T follicular helper cell (primary cell): ENCODE measurements at regions not wholly inside any gene's neighbourhood (a gene's known extent, or its start where the extent isn't known, plus 50 kb on each side); places are given as distances from the start of the nearest gene placed in this dataset.
"Not testable (repeated sequence)": the region's sequence is repeated elsewhere in the genome, so short reads cannot be mapped to it uniquely, and the experiment has no call there.

Experiments
- DNase-seq: peaks from one replicate; pipeline ENCODE4 v3.0.0-alpha.2; 2020; ENCODE audit warnings: low read depth

- no peak for DNase-seq
These were observed 98.1 kb downstream of the CCDC71L start for GRCh38 chr7:106562711-106563366.

- no peak for DNase-seq
These were observed 99.1 kb downstream of the CCDC71L start for GRCh38 chr7:106561666-106562411.

DNA sequence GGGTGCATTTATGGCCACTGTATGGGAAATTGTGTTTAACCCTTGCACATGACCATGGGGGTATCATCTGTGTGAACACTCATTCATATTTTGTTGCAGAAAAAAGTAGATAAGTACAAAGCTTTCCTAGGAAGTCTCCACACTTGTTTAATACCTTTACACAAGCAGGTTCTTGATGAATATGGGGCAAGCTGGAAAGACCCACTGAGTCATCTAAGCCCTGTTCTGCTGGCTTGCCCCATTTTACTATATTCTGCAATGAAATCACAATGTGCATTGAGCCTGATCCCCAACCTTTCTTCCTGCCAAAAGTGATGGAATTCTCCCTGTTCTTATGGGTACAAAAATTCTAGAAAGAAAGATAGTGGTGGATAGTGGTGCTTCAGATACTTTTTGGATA, 99.8 kb downstream of the CCDC71L start:
- no peak for DNase-seq

DNA sequence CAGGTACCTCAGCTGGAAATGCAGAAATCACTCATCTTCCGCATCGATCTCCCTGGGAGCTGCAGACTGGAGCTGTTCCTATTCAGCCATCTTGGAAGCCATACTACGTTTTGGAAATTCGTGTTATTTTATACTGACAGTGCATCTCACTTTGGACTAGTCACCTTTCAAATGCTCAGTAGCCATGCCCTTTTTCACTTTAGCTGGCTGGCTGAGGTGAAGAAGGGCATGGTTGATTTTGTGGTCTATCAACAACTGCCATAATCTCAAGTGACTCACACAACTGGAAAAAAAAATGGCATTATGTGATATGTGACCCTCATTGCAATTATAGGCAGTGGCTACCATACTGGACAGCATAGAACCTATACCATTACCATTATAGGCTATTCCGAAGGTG, 100.5 kb downstream of the CCDC71L start:
- no peak for DNase-seq

DNA sequence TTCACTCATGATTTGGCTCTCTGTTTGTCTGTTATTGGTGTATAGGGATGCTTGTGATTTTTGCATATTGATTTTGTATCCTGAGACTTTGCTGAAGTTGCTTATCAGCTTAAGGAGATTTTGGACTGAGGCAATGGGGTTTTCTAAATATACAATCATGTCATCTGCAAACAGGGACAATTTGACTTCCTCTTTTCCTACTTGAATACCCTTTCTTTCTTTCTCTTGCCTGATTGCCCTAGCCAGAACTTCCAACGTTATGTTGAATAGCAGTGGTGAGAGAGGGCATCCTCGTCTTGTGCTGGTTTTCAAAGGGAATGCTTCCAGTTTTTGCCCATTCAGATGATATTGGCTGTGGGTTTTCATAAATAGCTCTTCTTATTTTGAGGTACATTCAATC, 104.7 kb downstream of the CCDC71L start:
- DNase-seq = not testable (repeated sequence)

DNA sequence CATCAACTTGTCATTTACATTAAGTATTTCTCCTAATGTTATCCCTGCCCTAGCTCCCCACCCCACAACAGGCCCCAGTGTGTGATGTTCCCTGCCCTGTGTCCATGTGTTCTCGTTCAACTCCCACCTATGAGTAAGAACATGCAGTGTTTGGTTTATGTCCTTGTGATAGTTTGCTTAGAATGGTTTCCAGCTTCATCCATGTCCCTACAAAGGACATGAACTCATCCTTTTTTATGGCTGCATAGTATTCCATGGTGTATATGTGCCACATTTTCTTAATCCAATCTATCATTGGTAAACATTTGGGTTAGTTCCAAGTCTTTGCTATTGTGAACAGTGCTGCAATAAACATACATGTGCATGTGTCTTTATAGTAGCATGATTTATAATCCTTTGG, 106.3 kb downstream of the CCDC71L start:
- not testable (repeated sequence) for DNase-seq

DNA sequence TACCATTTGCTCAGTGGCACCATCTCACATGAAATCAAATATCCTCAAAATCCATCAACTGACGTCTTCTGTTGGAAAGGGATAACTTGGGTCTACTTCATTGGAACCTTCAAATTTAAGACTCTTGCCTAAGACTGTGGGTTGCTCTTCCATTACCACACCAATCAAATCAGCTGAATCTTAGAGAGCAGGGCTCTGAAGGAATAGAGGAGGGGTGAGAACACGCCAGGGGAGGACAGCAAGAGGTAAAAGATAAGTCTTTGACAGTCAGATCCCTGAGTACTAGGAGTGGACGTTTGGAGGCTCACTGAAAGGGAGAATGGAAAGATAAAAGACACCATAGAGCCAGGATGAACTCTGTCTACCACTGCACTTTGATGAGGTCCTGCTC, 107.5 kb downstream of the CCDC71L start:
- no peak for DNase-seq

GRCh38 chr7:106552645-106553445, 108.1 kb downstream of the CCDC71L start:
- no peak for DNase-seq

DNA sequence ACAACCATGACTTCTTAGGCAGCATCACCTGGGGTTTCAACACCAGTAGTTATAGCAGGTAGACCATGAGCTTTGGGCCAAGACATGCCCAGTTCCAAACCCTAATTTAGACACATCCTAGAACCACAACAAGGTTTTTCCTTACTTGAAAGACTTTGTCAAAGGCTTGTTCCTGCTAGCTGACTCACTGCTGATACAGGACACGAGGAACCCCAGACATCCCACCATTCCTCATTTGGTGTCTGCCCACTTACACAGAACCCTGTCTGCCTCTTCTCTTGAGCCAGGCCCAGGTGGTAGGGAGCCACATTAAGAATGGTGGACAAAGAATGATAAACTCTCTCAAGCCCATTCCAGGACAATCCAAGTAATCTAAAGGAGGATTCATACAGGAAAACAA, 109.0 kb downstream of the CCDC71L start:
- DNase-seq = no peak

GRCh38 chr7:106548491-106548890, 112.5 kb downstream of the CCDC71L start:
- DNase-seq = no peak

- no peak for DNase-seq
These were observed 115.7 kb downstream of the CCDC71L start for GRCh38 chr7:106545275-106545674.

DNA sequence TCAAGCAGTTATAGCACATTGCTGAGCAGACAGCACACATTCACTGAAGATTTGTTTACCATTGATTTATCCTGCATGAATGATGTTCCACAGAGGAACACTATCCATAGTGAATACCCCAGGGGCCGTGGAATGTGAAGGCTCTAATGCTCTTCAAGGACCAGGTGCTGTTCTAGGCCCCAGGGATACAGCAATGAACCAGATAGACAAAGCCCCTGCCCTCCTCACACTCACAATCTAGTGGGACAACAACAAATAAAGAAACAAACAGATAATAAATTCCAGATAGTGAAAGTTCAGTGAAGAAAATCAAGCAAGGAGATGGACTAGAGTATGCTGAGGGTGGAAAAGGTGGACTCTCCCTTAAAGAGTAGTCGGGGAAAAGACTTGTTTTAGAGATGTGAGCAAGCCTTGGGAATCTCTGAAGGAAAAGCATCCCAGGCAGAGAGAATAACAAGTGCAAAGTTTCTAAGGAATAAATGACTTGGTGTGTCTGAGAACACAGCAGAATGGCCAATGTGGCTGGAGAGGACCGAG, 117.7 kb downstream of the CCDC71L start:
- no peak for DNase-seq

DNA sequence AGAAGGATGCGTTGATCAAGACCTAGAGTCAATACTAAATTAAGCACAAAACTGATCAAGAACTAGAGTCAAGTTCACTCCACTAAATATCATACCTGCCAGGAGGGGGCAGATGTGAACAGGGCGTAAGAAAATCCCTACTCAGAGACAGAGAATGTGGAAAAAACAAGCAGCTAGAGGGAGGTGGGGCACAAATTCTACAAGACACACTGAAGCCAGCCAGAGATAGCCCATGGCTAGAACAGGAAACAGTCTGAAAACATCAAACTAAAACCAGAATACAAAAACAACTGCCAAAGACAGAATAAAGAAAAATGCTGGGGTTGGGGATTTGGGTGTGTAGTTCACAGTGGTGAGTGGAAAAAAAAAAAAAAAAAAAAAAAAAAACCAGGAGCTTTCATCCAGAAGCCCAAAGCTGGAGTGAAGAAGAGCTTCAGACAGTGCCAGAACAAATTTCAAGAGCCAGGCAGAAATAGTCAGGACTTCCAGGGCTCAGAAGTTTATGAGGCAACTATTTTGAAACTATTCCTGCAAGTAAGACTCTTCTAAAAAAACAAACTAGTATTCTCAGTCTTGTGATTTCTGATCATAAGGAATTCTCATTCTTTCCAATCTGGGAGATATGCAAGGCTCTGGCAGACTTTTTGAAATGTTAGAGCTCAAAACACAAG, 118.3 kb downstream of the CCDC71L start:
- peak; percentile 6 for DNase-seq

DNA sequence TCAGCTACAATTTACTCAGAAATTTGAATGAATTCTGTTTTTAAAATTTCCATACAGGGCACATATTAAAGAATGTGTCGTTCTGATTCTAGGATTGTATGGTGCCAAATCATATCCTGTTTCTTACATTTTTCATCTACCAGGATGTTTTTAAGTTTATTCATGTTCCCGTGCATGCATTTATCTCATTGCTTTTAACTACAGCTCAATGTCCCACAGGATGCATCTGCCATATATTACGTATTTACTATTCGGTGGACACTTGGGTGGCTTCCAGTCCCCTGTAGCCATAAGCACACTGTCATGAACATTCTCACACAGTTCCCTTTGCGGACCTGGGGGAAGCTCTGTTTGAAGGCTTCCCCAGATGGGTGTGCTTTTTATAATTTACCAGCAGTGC, 122.3 kb downstream of the CCDC71L start:
- no peak for DNase-seq

- DNase-seq = no peak
These were observed 123.8 kb downstream of the CCDC71L start for GRCh38 chr7:106537119-106537518.

DNA sequence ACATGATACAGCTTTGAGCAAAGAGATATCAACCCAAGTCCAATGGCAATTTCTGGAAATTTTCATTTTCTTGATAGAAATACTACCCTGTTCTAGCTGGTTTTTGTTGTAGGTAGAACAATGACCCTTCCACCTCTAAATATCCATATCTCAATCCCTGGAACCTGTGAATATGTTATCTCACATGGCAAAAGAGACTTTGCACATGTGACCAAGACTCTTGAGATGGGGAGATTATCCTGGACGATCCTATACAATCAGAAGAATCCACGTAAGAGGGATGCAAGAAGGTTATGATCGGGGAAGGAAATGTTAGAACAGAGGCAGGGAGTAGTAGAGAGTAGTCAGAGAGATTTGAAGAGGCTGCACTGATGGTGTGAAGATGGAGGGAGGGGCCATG, 124.9 kb downstream of the CCDC71L start:
- DNase-seq = no peak

DNA sequence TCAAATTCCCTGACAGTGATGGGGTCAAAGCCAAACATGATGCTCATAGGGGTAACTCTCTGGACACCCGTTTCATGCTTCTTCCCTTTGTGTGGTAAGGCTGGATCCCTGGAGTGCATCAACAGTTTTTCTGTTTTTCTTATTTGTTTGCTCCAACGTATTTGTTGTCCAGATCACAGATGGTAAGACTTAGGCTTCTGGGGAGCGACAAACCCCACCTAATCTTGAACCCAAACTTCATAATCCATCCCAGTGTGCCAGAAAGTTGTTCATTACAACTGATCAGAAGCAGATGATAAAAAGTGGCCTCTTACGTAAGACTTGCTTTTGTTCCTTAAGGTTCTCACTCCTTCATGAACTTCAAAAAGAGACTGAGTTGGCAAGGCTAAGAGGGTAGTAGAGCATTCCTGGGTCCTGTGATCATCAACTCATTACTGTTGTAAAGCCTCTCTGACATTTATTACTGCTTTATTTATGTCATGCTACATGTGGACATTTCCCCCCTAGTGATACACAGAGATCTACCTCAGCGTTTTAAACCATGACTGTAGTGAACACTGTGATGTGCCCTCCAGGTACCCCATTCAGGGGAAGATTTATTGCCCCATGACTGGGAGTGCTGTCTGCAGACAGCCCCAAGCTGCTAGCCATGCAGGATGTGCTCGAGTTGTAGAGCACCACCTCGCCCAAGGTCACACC, 125.6 kb downstream of the CCDC71L start:
- DNase-seq = no peak

- DNase-seq = no peak
These were observed 126.6 kb downstream of the CCDC71L start for GRCh38 chr7:106534271-106534846.

DNA sequence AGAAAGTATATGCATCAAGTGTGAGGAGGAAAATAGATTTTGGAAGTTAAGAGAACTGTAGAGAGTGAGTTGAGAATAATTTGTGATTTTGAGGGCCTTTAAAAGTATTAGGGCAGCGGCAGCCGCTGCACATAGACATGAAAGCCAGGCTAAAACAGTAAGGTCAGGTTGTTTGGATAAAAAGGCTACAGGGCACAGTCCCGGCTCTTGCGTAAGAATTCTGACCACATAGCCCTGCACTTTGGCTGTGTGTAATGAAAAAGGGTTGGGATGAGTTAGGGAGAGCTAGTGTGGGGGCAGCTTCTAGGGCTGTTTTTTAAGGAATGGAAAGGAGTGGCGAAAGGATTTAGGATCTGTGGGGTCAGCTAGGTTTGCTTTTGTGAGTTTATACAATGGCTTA, 130.8 kb downstream of the CCDC71L start:
- not testable (repeated sequence) for DNase-seq

DNA sequence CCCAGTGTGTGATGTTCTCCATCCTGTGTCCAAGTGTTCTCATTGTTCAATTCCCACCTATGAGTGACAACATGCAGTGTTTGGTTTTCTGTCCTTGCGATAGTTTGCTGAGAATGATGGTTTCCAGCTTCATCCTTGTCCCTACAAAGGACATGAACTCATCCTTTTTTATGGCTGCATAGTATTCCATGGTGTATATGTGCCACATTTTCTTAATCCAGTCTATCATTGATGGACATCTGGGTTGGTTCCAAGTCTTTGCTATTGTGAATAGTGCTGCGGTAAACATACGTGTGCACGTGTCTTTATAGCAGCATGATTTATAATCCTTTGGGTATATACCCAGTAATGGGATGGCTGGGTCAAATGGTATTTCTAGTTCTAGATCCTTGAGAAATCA, 134.3 kb downstream of the CCDC71L start:
- not testable (repeated sequence) for DNase-seq

- DNase-seq = no peak
These were observed 136.3 kb downstream of the CCDC71L start for GRCh38 chr7:106524690-106525059.
